ENCODE measurements at regions not wholly inside any gene's neighbourhood (a gene's known extent, or its start where the extent isn't known, plus 50 kb on each side); places are given as distances from the start of the nearest gene placed in this dataset.

- Histone ChIP-seq H2AFZ (ENCODE audit: low read depth, low read length) (no peak overlapping the region), H3K79me2 (ENCODE audit: insufficient read depth, low read length) (no peaks in the 10 kb centered on the region), H3K36me3 (ENCODE audit: insufficient read depth, low read length) (no peaks in the 10 kb centered on the region), H3K27me3 (ENCODE audit: insufficient read depth, low read length, poor library complexity) (peaks cover 8% of the 10 kb centered on the region), H3K4me2 (ENCODE audit: insufficient read depth, low read length) (no peak overlapping the region), H3K9ac (ENCODE audit: low read depth, low read length) (no peak overlapping the region), H3K27ac (ENCODE audit: low read length) (no peak overlapping the region), H4K20me1 (ENCODE audit: insufficient read depth, low read length) (no peaks in the 10 kb centered on the region), H3K4me1 (ENCODE audit: insufficient read depth, low read length) (no peaks in the 10 kb centered on the region), H3K9me3 (ENCODE audit: insufficient read depth, low read length, severe bottlenecking) (peaks cover 7% of the 10 kb centered on the region), H3K4me3 (ENCODE audit: low read depth in 1 of 2, low read length in 2 of 2) (no peak overlapping the region)
- no peak for TF ChIP-seq EZH2 (IDR thresholded peaks at IDR 0.05; ENCODE audit: borderline replicate concordance, low read depth, low read length, severe bottlenecking)
- no peak for TF ChIP-seq CTCF (IDR thresholded peaks at IDR 0.05; ENCODE audit: borderline replicate concordance, extremely low read depth, low read length, poor library complexity, severe bottlenecking)
- DNase-seq = no peak
- no peak for ATAC-seq (ENCODE audit: insufficient read depth, low read depth)
Observed at GRCh38 chr5:135162661-135163265, 128.7 kb upstream of the PITX1 start.

- no peak for TF ChIP-seq CTCF (IDR thresholded peaks at IDR 0.05; ENCODE audit: borderline replicate concordance, extremely low read depth, low read length, poor library complexity, severe bottlenecking)
- no peak for TF ChIP-seq EZH2 (IDR thresholded peaks at IDR 0.05; ENCODE audit: borderline replicate concordance, low read depth, low read length, severe bottlenecking)
- no peaks in the 10 kb centered on the region for H3K4me1 ChIP-seq (ENCODE audit: insufficient read depth, low read length)
- peaks cover 4% of the 10 kb centered on the region for H3K27me3 ChIP-seq (ENCODE audit: insufficient read depth, low read length, poor library complexity)
- H4K20me1 ChIP-seq (ENCODE audit: insufficient read depth, low read length) = no peaks in the 10 kb centered on the region
- no peak overlapping the region for H3K9ac ChIP-seq (ENCODE audit: low read depth, low read length)
- ATAC-seq (ENCODE audit: insufficient read depth, low read depth) (no peak), DNase-seq (no peak)
- H3K4me3 ChIP-seq (ENCODE audit: low read depth in 1 of 2, low read length in 2 of 2) = no peak overlapping the region
- H2AFZ ChIP-seq (ENCODE audit: low read depth, low read length) = no peak overlapping the region
- H3K4me2 ChIP-seq (ENCODE audit: insufficient read depth, low read length) = no peak overlapping the region
- H3K9me3 ChIP-seq (ENCODE audit: insufficient read depth, low read length, severe bottlenecking) = peaks cover 16% of the 10 kb centered on the region
- no peaks in the 10 kb centered on the region for H3K36me3 ChIP-seq (ENCODE audit: insufficient read depth, low read length)
- no peaks in the 10 kb centered on the region for H3K79me2 ChIP-seq (ENCODE audit: insufficient read depth, low read length)
- no peak overlapping the region for H3K27ac ChIP-seq (ENCODE audit: low read length)
Observed at GRCh38 chr5:135161221-135161620, 127.2 kb upstream of the PITX1 start.

- no peak for TF ChIP-seq CTCF (IDR thresholded peaks at IDR 0.05; ENCODE audit: borderline replicate concordance, extremely low read depth, low read length, poor library complexity, severe bottlenecking)
- TF ChIP-seq EZH2 (IDR thresholded peaks at IDR 0.05; ENCODE audit: borderline replicate concordance, low read depth, low read length, severe bottlenecking) = no peak
- ATAC-seq (ENCODE audit: insufficient read depth, low read depth) (no peak), DNase-seq (no peak)
- no peaks in the 10 kb centered on the region for H3K36me3 ChIP-seq (ENCODE audit: insufficient read depth, low read length)
- H3K79me2 ChIP-seq (ENCODE audit: insufficient read depth, low read length) = no peaks in the 10 kb centered on the region
- H3K4me1 ChIP-seq (ENCODE audit: insufficient read depth, low read length) = no peaks in the 10 kb centered on the region
- peaks cover 4% of the 10 kb centered on the region for H3K27me3 ChIP-seq (ENCODE audit: insufficient read depth, low read length, poor library complexity)
- no peak overlapping the region for H3K9ac ChIP-seq (ENCODE audit: low read depth, low read length)
- H3K4me3 ChIP-seq (ENCODE audit: low read depth in 1 of 2, low read length in 2 of 2) = no peak overlapping the region
- H3K4me2 ChIP-seq (ENCODE audit: insufficient read depth, low read length) = no peak overlapping the region
- no peaks in the 10 kb centered on the region for H4K20me1 ChIP-seq (ENCODE audit: insufficient read depth, low read length)
- no peak overlapping the region for H2AFZ ChIP-seq (ENCODE audit: low read depth, low read length)
- H3K27ac ChIP-seq (ENCODE audit: low read length) = no peak overlapping the region
- peaks cover 16% of the 10 kb centered on the region for H3K9me3 ChIP-seq (ENCODE audit: insufficient read depth, low read length, severe bottlenecking)
Observed at GRCh38 chr5:135160036-135160675, 126.1 kb upstream of the PITX1 start.
